Spleen (tissue), 7 donors: ENCODE measurements at regions not wholly inside any gene's neighbourhood (a gene's known extent, or its start where the extent isn't known, plus 50 kb on each side); places are given as distances from the start of the nearest gene placed in this dataset.

Source experiments
- POLR2A ChIP-seq, 3 donors: fragments of 450-650 bp; IDR thresholded peaks; one replicate each; pipeline ENCODE4 v1.5.1; 2017; ENCODE audit warnings: antibody characterized with exemption in 3 of 3, mild to moderate bottlenecking in 1 of 3
- POLR2AphosphoS5 ChIP-seq, 3 donors: sonication (generic); formaldehyde crosslinking; IDR thresholded peaks; one replicate each; pipeline ENCODE4 v1.5.1; 2017; ENCODE audit warnings: antibody characterized with exemption in 3 of 3
- TF ChIP-seq, protein P1 (sequence below), 11 experiments: fragments of 200-600 bp in 7 of 11; fragments of 450-650 bp in 4 of 11; sonication (generic) in 4 of 11; IDR thresholded peaks in 8 of 11; conservative IDR thresholded peaks in 3 of 11; 1 replicate in 7 of 11; 2 replicates in 4 of 11; pipeline versions ENCODE4 v1.4.0 to v1.8.0; 2016 to 2021; ENCODE audit warnings: antibody characterized with exemption in 11 of 11, inconsistent platforms in 4 of 11, mild to moderate bottlenecking in 1 of 11
- donor health status: DM: no; HTN: no; CAD: no; lungs with moderate emphysema.
- donor health status: DM: no; HTN: no; CAD: no.
- donor health status: DM: no; HTN: no; CAD: no.

DNA sequence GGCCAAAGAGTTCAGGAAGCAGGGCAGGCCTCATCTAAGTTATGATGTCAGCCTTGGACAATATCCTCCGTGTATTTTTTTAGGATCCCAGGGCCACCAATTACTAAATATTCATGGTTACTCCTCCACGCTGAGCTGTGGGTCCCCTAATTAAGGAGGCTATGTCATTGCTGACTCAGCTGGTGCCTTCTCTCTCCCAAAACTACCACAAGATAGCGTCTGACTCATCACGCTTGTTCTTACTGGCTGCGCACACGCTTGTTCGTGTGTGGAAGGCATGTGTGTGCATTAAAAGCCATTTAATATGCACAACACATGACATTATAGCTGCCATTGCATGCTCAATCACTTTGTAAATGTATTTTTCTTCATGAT, 78.3 kb downstream of the GSC start:
- TF ChIP-seq, protein P1, sequence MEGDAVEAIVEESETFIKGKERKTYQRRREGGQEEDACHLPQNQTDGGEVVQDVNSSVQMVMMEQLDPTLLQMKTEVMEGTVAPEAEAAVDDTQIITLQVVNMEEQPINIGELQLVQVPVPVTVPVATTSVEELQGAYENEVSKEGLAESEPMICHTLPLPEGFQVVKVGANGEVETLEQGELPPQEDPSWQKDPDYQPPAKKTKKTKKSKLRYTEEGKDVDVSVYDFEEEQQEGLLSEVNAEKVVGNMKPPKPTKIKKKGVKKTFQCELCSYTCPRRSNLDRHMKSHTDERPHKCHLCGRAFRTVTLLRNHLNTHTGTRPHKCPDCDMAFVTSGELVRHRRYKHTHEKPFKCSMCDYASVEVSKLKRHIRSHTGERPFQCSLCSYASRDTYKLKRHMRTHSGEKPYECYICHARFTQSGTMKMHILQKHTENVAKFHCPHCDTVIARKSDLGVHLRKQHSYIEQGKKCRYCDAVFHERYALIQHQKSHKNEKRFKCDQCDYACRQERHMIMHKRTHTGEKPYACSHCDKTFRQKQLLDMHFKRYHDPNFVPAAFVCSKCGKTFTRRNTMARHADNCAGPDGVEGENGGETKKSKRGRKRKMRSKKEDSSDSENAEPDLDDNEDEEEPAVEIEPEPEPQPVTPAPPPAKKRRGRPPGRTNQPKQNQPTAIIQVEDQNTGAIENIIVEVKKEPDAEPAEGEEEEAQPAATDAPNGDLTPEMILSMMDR (IDR thresholded peaks at IDR 0.05 in 8 of 11, conservative IDR thresholded peaks at IDR 0.05 in 3 of 11): no peak
- TF ChIP-seq POLR2A (IDR thresholded peaks at IDR 0.05) (no peak), POLR2AphosphoS5 (IDR thresholded peaks at IDR 0.05) (no peak)
